Astrocyte (in vitro differentiated cells and primary cell): ENCODE measurements at regions not wholly inside any gene's neighbourhood (a gene's known extent, or its start where the extent isn't known, plus 50 kb on each side); places are given as distances from the start of the nearest gene placed in this dataset.
"Not testable (repeated sequence)": the region's sequence is repeated elsewhere in the genome, so short reads cannot be mapped to it uniquely, and the experiment has no call there.

ENCODE experiments used
- DNase-seq: peaks from one replicate; pipeline ENCODE4 v3.0.0-alpha.2; 2010; ENCODE audit warnings: low read depth
- FAIRE-seq: peaks from 2 replicates; lab custom pipeline; 2011; peaks lifted over from hg19 to GRCh38; lab: Jason Lieb, UNC
- H2AFZ ChIP-seq: 2 replicates; pipeline ENCODE4 v1.6.0; 2012; ENCODE audit warnings: low read depth, low read length, inconsistent platforms
- H3K27ac ChIP-seq: 2 replicates; pipeline ENCODE4 v1.5.1; 2011; ENCODE audit warnings: low read depth, low read length, inconsistent platforms
- H3K27me3 ChIP-seq: 2 replicates; pipeline ENCODE4 v1.6.0; 2011; ENCODE audit warnings: low read length, inconsistent platforms; ENCODE audit not compliant: insufficient read depth
- H3K36me3 ChIP-seq: 2 replicates; pipeline ENCODE4 v1.5.1; 2011; ENCODE audit warnings: low read length, inconsistent platforms; ENCODE audit not compliant: insufficient read depth
- H3K4me1 ChIP-seq: 2 replicates; pipeline ENCODE4 v1.5.1; 2011; ENCODE audit warnings: low read length, inconsistent platforms; ENCODE audit not compliant: insufficient read depth
- H3K4me2 ChIP-seq: 2 replicates; pipeline ENCODE4 v1.6.0; 2012; ENCODE audit warnings: low read length, inconsistent platforms
- H3K4me3 ChIP-seq: 2 replicates; pipeline ENCODE4 v1.5.1; 2011; ENCODE audit warnings: low read depth, mild to moderate bottlenecking, low read length, inconsistent platforms; ENCODE audit not compliant: insufficient read depth
- H3K79me2 ChIP-seq: 2 replicates; pipeline ENCODE4 v1.6.0; 2012; ENCODE audit warnings: mild to moderate bottlenecking, low read length, inconsistent platforms; ENCODE audit not compliant: insufficient read depth
- H3K9ac ChIP-seq: 2 replicates; pipeline ENCODE4 v1.6.0; 2012; ENCODE audit warnings: mild to moderate bottlenecking, low read length, inconsistent platforms
- H3K9me3 ChIP-seq: 2 replicates; pipeline ENCODE4 v1.5.1; 2012; ENCODE audit warnings: low read depth, mild to moderate bottlenecking, low read length, inconsistent platforms; ENCODE audit not compliant: insufficient read depth
- H4K20me1 ChIP-seq: 2 replicates; pipeline ENCODE4 v1.6.0; 2012; ENCODE audit warnings: low read length, inconsistent platforms; ENCODE audit not compliant: insufficient read depth
- H3K27ac Mint-ChIP-seq: one replicate; pipeline ENCODE4 v1.8.0; 2021; ENCODE audit warnings: mild to moderate bottlenecking, mixed read lengths; ENCODE audit not compliant: unreplicated experiment
- H3K27me3 Mint-ChIP-seq: one replicate; pipeline ENCODE4 v1.8.0; 2021; ENCODE audit warnings: low read depth, mixed read lengths; ENCODE audit not compliant: unreplicated experiment
- H3K36me3 Mint-ChIP-seq: one replicate; pipeline ENCODE4 v1.8.0; 2021; ENCODE audit warnings: low read depth, mixed read lengths; ENCODE audit not compliant: unreplicated experiment
- H3K4me1 Mint-ChIP-seq: one replicate; pipeline ENCODE4 v1.8.0; 2021; ENCODE audit warnings: low read depth, mixed read lengths; ENCODE audit not compliant: unreplicated experiment
- H3K4me3 Mint-ChIP-seq: one replicate; pipeline ENCODE4 v1.8.0; 2021; ENCODE audit warnings: mild to moderate bottlenecking, moderate library complexity, mixed read lengths; ENCODE audit not compliant: unreplicated experiment
- H3K9me3 Mint-ChIP-seq: one replicate; pipeline ENCODE4 v1.8.0; 2021; ENCODE audit warnings: mild to moderate bottlenecking, mixed read lengths; ENCODE audit not compliant: unreplicated experiment
- CTCF ChIP-seq: IDR thresholded peaks from 2 replicates; pipeline ENCODE4 v1.5.1; 2011; ENCODE audit warnings: low read depth, mild to moderate bottlenecking, inconsistent platforms, low read length, moderate library complexity; ENCODE audit not compliant: insufficient read depth
- EZH2 ChIP-seq: IDR thresholded peaks from 2 replicates; pipeline ENCODE4 v1.6.1; 2012; ENCODE audit warnings: mild to moderate bottlenecking, low read length, inconsistent platforms; ENCODE audit not compliant: insufficient read depth

GRCh38 chr11:21986361-21986760 lies 206.5 kb upstream of the ANO5 start:
- Histone ChIP-seq H3K79me2 (no peaks in the 10 kb centered on the region), H3K27ac (no peak overlapping the region), H3K4me2 (no peak overlapping the region), H3K9me3 (no peaks in the 10 kb centered on the region), H3K36me3 (no peaks in the 10 kb centered on the region), H3K4me1 (no peaks in the 10 kb centered on the region), H2AFZ (no peak overlapping the region), H3K9ac (no peak overlapping the region), H3K4me3 (no peak overlapping the region), H3K27me3 (no peaks in the 10 kb centered on the region), H4K20me1 (no peaks in the 10 kb centered on the region)
- no peak for FAIRE-seq
- Mint-ChIP-seq H3K4me1 (no peaks in the 10 kb centered on the region), H3K9me3 (no peaks in the 10 kb centered on the region), H3K27me3 (peaks cover 3% of the 10 kb centered on the region), H3K36me3 (no peaks in the 10 kb centered on the region), H3K27ac (no peak overlapping the region), H3K4me3 (no peak overlapping the region)
- DNase-seq, result no peak
- TF ChIP-seq CTCF (no peak), EZH2 (no peak)

- no peaks in the 10 kb centered on the region for H3K9me3 ChIP-seq
- H3K4me1 ChIP-seq, result no peaks in the 10 kb centered on the region
- H3K9ac ChIP-seq, result no peak overlapping the region
- H3K27me3 Mint-ChIP-seq, result peaks cover 3% of the 10 kb centered on the region
- H3K9me3 Mint-ChIP-seq, result no peaks in the 10 kb centered on the region
- no peaks in the 10 kb centered on the region for H3K36me3 Mint-ChIP-seq
- DNase-seq (no peak), FAIRE-seq (no peak)
- no peaks in the 10 kb centered on the region for H3K27me3 ChIP-seq
- H3K27ac Mint-ChIP-seq, result no peak overlapping the region
- H3K4me3 Mint-ChIP-seq, result no peak overlapping the region
- no peaks in the 10 kb centered on the region for H4K20me1 ChIP-seq
- no peak overlapping the region for H3K4me3 ChIP-seq
- no peak overlapping the region for H3K27ac ChIP-seq
- no peaks in the 10 kb centered on the region for H3K36me3 ChIP-seq
- H2AFZ ChIP-seq, result no peak overlapping the region
- no peak for TF ChIP-seq EZH2
- no peaks in the 10 kb centered on the region for H3K4me1 Mint-ChIP-seq
- H3K4me2 ChIP-seq, result no peak overlapping the region
- no peaks in the 10 kb centered on the region for H3K79me2 ChIP-seq
Measured at GRCh38 chr11:21987261-21987660, 205.6 kb upstream of the ANO5 start.

- DNase-seq, result no peak
- no peaks in the 10 kb centered on the region for H3K36me3 Mint-ChIP-seq
- H3K9me3 Mint-ChIP-seq, result no peaks in the 10 kb centered on the region
- H3K4me3 Mint-ChIP-seq, result no peak overlapping the region
- Histone ChIP-seq H3K79me2 (no peaks in the 10 kb centered on the region), H2AFZ (no peak overlapping the region), H3K4me2 (no peak overlapping the region), H3K9me3 (no peaks in the 10 kb centered on the region), H3K4me1 (no peaks in the 10 kb centered on the region), H3K36me3 (no peaks in the 10 kb centered on the region), H3K4me3 (no peak overlapping the region), H3K9ac (no peak overlapping the region), H4K20me1 (no peaks in the 10 kb centered on the region), H3K27ac (no peak overlapping the region), H3K27me3 (no peaks in the 10 kb centered on the region)
- H3K27ac Mint-ChIP-seq, result no peak overlapping the region
- TF ChIP-seq EZH2, result no peak
- no peak for TF ChIP-seq CTCF
- H3K4me1 Mint-ChIP-seq, result no peaks in the 10 kb centered on the region
- no peak for FAIRE-seq
- peaks cover 3% of the 10 kb centered on the region for H3K27me3 Mint-ChIP-seq
Measured at GRCh38 chr11:21988477-21988876, 204.4 kb upstream of the ANO5 start.

GRCh38 chr11:22001803-22002202 lies 191.1 kb upstream of the ANO5 start:
- not testable (repeated sequence) for H3K4me3 ChIP-seq, DNase-seq, FAIRE-seq, H3K9ac ChIP-seq, H3K27me3 Mint-ChIP-seq, H3K9me3 ChIP-seq, H3K9me3 Mint-ChIP-seq, H3K4me2 ChIP-seq, H3K36me3 ChIP-seq, H3K27ac Mint-ChIP-seq, H3K36me3 Mint-ChIP-seq, H3K4me3 Mint-ChIP-seq, H3K27ac ChIP-seq, H3K79me2 ChIP-seq, H3K27me3 ChIP-seq, H3K4me1 ChIP-seq, H2AFZ ChIP-seq, H4K20me1 ChIP-seq, H3K4me1 Mint-ChIP-seq
